DOHH2 (cell line): ENCODE measurements at regions not wholly inside any gene's neighbourhood (a gene's known extent, or its start where the extent isn't known, plus 50 kb on each side); places are given as distances from the start of the nearest gene placed in this dataset.

Source experiments
- CTCF ChIP-seq: fragments of 200-600 bp; sonication (generic); IDR thresholded peaks from one replicate; pipeline ENCODE4 v1.5.1; 2014; ENCODE audit warnings: antibody characterized with exemption, mild to moderate bottlenecking, low read depth, low read length; ENCODE audit not compliant: poor library complexity, severe bottlenecking
- EZH2phosphoT487 ChIP-seq: fragments of 200-600 bp; sonication (generic); IDR thresholded peaks from 2 replicates; pipeline ENCODE4 v1.6.1; 2017; ENCODE audit warnings: borderline replicate concordance, mild to moderate bottlenecking, antibody characterized with exemption, low read length, moderate library complexity, mixed read lengths

GRCh38 chr4:114393295-114394038 lies 205.1 kb upstream of the UGT8 start:
- TF ChIP-seq CTCF = no peak
- TF ChIP-seq EZH2phosphoT487 = no peak
